Stomach (tissue), 4 donors: ENCODE measurements at regions not wholly inside any gene's neighbourhood (a gene's known extent, or its start where the extent isn't known, plus 50 kb on each side); places are given as distances from the start of the nearest gene placed in this dataset.

Experiments used
- EP300 ChIP-seq: sonication (generic); formaldehyde crosslinking; IDR thresholded peaks from one replicate; pipeline ENCODE4 v1.6.1; 2017; ENCODE audit warnings: antibody characterized with exemption
- POLR2A ChIP-seq, 4 donors: fragments of 450-650 bp; IDR thresholded peaks; one replicate each; pipeline ENCODE4 v1.6.1; 2016; ENCODE audit warnings: antibody characterized with exemption in 4 of 4, control low read depth in 2 of 4, mild to moderate bottlenecking in 1 of 4, moderate library complexity in 1 of 4
- POLR2AphosphoS5 ChIP-seq, 3 donors: sonication (generic); formaldehyde crosslinking; IDR thresholded peaks; one replicate each; pipeline ENCODE4 v1.6.1; 2016; ENCODE audit warnings: antibody characterized with exemption in 3 of 3
- TF ChIP-seq, protein P1 (sequence below), 7 experiments: fragments of 450-650 bp in 4 of 7; fragments of 200-600 bp in 3 of 7; sonication (generic) in 3 of 7; IDR thresholded peaks; one replicate each; pipeline ENCODE4 v1.5.1; 2016 to 2019; ENCODE audit warnings: antibody characterized with exemption in 7 of 7, control low read depth in 2 of 7, mild to moderate bottlenecking in 1 of 7

DNA sequence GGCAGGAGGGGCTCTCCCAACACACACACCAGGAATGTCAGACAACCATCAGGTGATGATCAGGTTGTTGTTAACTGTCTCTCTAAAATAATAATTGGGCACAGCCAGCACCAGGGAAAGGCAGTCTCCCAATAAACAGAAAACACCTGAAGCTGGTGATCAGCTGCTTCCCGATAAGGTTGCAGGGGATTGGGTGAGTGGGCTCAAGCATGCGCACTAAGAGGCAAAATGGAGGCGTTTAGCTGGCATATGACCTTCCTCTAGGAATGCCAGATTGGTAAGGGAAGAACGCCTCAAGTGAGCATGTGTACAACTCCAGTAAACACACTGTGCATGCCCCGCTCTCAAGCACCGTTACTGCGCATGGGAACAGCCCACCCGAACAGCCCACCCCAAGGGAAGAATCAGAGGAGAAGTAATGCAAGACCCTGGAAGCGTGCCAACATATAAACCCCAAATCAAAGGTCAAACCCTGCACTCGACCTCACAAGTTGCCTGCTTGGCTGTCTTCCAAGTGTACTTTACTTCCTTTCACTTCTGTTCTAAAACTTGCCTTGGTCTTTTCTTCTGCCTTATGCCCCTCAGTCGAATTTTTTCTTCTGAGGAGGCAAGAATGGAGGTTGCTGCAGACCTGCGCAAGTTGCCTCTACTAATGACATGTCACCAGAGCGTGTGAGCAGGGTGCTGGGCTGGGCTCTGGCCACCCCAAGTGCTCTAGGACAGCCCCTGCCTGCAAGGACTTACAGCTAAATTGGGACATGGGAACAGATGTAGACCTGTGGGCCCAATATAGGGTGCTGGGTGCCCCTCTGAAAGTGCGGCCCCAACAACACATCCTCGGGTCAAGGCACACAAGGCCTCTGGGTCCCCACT, 200.8 kb downstream of the RHOU start:
- TF ChIP-seq POLR2A (IDR thresholded peaks at IDR 0.05) (no peak), EP300 (no peak), POLR2AphosphoS5 (IDR thresholded peaks at IDR 0.05) (no peak)
- TF ChIP-seq, protein P1, sequence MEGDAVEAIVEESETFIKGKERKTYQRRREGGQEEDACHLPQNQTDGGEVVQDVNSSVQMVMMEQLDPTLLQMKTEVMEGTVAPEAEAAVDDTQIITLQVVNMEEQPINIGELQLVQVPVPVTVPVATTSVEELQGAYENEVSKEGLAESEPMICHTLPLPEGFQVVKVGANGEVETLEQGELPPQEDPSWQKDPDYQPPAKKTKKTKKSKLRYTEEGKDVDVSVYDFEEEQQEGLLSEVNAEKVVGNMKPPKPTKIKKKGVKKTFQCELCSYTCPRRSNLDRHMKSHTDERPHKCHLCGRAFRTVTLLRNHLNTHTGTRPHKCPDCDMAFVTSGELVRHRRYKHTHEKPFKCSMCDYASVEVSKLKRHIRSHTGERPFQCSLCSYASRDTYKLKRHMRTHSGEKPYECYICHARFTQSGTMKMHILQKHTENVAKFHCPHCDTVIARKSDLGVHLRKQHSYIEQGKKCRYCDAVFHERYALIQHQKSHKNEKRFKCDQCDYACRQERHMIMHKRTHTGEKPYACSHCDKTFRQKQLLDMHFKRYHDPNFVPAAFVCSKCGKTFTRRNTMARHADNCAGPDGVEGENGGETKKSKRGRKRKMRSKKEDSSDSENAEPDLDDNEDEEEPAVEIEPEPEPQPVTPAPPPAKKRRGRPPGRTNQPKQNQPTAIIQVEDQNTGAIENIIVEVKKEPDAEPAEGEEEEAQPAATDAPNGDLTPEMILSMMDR (IDR thresholded peaks at IDR 0.05) = no peak
